K562 (cell line): ENCODE measurements at regions not wholly inside any gene's neighbourhood (a gene's known extent, or its start where the extent isn't known, plus 50 kb on each side); places are given as distances from the start of the nearest gene placed in this dataset.

ENCODE experiments used
- ATAC-seq: fragments of 200-7000 bp; cut with Tn5 transposase; 3 replicates; pipeline ENCODE4 v1.9.1; 2020; ENCODE audit warnings: moderate library complexity
- BruUV-seq: library from RNA; stranded (reverse); fragments of 400-500 nt; replicated peaks from 2 replicates; lab custom pipeline; 2021; lab: Mats Ljungman, UMichigan
- CTCF ChIA-PET: fragments of 300-600 bp; formaldehyde crosslinking; extraction: SDS; loops from one replicate; lab custom pipeline; 2021; ENCODE audit warnings: low intra/inter-chr PET ratio; lab: Yijun Ruan, JAX
- POLR2A ChIA-PET: fragments of 300-600, 350-650 bp; sonication (Branson Sonifier 250); formaldehyde crosslinking; extraction: SDS; loops from one replicate; lab custom pipeline; 2021; ENCODE audit warnings: antibody characterized with exemption, inconsistent platforms; lab: Yijun Ruan, JAX
- DNase-seq, 4 experiments: peaks; one replicate each; pipeline versions ENCODE4 v3.0.0 to v3.0.0-alpha.2; 2011 to 2018; ENCODE audit warnings: low spot score in 3 of 4, mixed read lengths in 3 of 4; ENCODE audit errors: extremely low read depth in 1 of 4
- FAIRE-seq: peaks from 2 replicates; lab custom pipeline; 2011; peaks lifted over from hg19 to GRCh38; lab: Jason Lieb, UNC
- H2AFZ ChIP-seq: 2 replicates; pipeline ENCODE4 v1.6.0; 2011; ENCODE audit warnings: low read depth, low read length, control low read depth, inconsistent platforms
- H3K27ac ChIP-seq: fragments of 200-600 bp; 3 replicates; pipeline ENCODE4 v1.8.0; 2011; ENCODE audit warnings: low read depth, mild to moderate bottlenecking, control low read depth, inconsistent platforms, low read length, moderate library complexity, mixed read lengths; ENCODE audit errors: extremely low read depth
- H3K27me3 ChIP-seq, 2 experiments: fragments of 300-600 bp in 1 of 2; 2 replicates in 1 of 2; 3 replicates in 1 of 2; pipeline versions ENCODE4 v1.6.0 to v1.8.0; 2011; ENCODE audit warnings: inconsistent platforms in 2 of 2, low read length in 2 of 2, mild to moderate bottlenecking in 1 of 2, mixed read lengths in 1 of 2, moderate library complexity in 1 of 2; ENCODE audit not compliant: control insufficient read depth in 2 of 2, insufficient read depth in 2 of 2
- H3K36me3 ChIP-seq: fragments of 300-600 bp; 3 replicates; pipeline ENCODE4 v1.8.0; 2011; ENCODE audit warnings: mild to moderate bottlenecking, low read length, inconsistent platforms; ENCODE audit not compliant: control insufficient read depth, insufficient read depth
- H3K4me1 ChIP-seq, 2 experiments: fragments of 200-600 bp in 1 of 2; replicated peaks in 1 of 2; 2 replicates in 1 of 2; 3 replicates in 1 of 2; pipeline versions ENCODE4 v1.5.1 to v1.8.0; 2011; ENCODE audit warnings: inconsistent platforms in 2 of 2, low read length in 2 of 2, mild to moderate bottlenecking in 1 of 2, mixed read lengths in 1 of 2, moderate library complexity in 1 of 2; ENCODE audit not compliant: control insufficient read depth in 2 of 2, insufficient read depth in 2 of 2
- H3K4me2 ChIP-seq: 2 replicates; pipeline ENCODE4 v1.6.1; 2011; ENCODE audit warnings: low read length, control low read depth, inconsistent platforms, mixed read lengths; ENCODE audit not compliant: insufficient read depth
- H3K4me3 ChIP-seq: fragments of 200-600 bp; sonication (generic), shearing (Covaris generic); 2 replicates; pipeline ENCODE4 v1.5.1; 2016; ENCODE audit warnings: control low read depth, inconsistent platforms
- H3K79me2 ChIP-seq: fragments of 200-600 bp; 3 replicates; pipeline ENCODE4 v1.8.0; 2011; ENCODE audit warnings: low read length, inconsistent platforms; ENCODE audit not compliant: control insufficient read depth, insufficient read depth
- H3K9ac ChIP-seq, 2 experiments: 2 replicates each; pipeline versions ENCODE4 v1.6.0 to v1.6.1; 2011; ENCODE audit warnings: low read depth in 2 of 2, low read length in 2 of 2, control low read depth in 1 of 2, inconsistent platforms in 1 of 2, mild to moderate bottlenecking in 1 of 2, mixed read lengths in 1 of 2; ENCODE audit not compliant: insufficient read depth in 1 of 2
- H3K9me1 ChIP-seq: one replicate; pipeline ENCODE4 v1.6.0; 2011; ENCODE audit warnings: inconsistent platforms, mild to moderate bottlenecking, low read length, moderate library complexity; ENCODE audit not compliant: control insufficient read depth, insufficient read depth
- H3K9me3 ChIP-seq: replicated peaks from 2 replicates; pipeline ENCODE4 v1.5.1; 2011; ENCODE audit warnings: low read depth, low read length, inconsistent platforms; ENCODE audit not compliant: control insufficient read depth, insufficient read depth
- H4K20me1 ChIP-seq: replicated peaks from 2 replicates; pipeline ENCODE4 v1.6.1; 2011; ENCODE audit warnings: low read length, inconsistent platforms, mixed read lengths; ENCODE audit not compliant: control insufficient read depth, insufficient read depth
- ASH1L ChIP-seq: fragments of 450-650 bp; IDR thresholded peaks from 2 replicates; pipeline ENCODE4 v1.6.1; 2018; ENCODE audit warnings: borderline replicate concordance, mild to moderate bottlenecking, low read depth; ENCODE audit not compliant: partially characterized antibody
- CHD7 ChIP-seq: fragments of 200-600 bp; sonication (generic); IDR thresholded peaks from one replicate; pipeline ENCODE4 v1.6.1; 2012; ENCODE audit warnings: mild to moderate bottlenecking, low read depth, low read length, inconsistent platforms
- NFATC3 ChIP-seq: fragments of 450-650 bp; IDR thresholded peaks from 2 replicates; pipeline ENCODE4 v1.6.1; 2017; ENCODE audit warnings: mild to moderate bottlenecking
- NFXL1 ChIP-seq: fragments of 450-650 bp; formaldehyde crosslinking; IDR thresholded peaks from 2 replicates; pipeline ENCODE4 v1.4.0; 2021; ENCODE audit warnings: mild to moderate bottlenecking
- PHB ChIP-seq: fragments of 250-450 bp; sonication (Bioruptor Pico); IDR thresholded peaks from 2 replicates; pipeline ENCODE4 v1.5.0; 2021
- SMARCB1 ChIP-seq: IDR thresholded peaks from 2 replicates; pipeline ENCODE4 v1.6.1; 2011; ENCODE audit warnings: improper control_type of control experiment, low read depth; ENCODE audit not compliant: insufficient read length
- SPI1 ChIP-seq: IDR thresholded peaks from 2 replicates; pipeline ENCODE4 v1.6.1; 2011; ENCODE audit warnings: low read depth, low read length, control low read depth, borderline replicate concordance
- ZNF740 ChIP-seq, 3 experiments: fragments of 200-800 bp in 1 of 3; sonication (Bioruptor generic) in 1 of 3; sonication (generic) in 1 of 3; formaldehyde crosslinking in 1 of 3; IDR thresholded peaks; 2 replicates each; pipeline versions ENCODE4 v1.6.1 to v1.8.0; 2016 to 2022; ENCODE audit warnings: mild to moderate bottlenecking in 2 of 3, missing compliant biosample characterization in 2 of 3, missing genetic modification characterization in 2 of 3, missing genetic modification reagents in 1 of 3
- WGBS: fragments of 100-300 bp; shearing (Covaris generic); methylation state at CpG from one replicate; pipeline ENCODE4 v1.1.6; 2016; ENCODE audit warnings: low coverage, mixed read lengths; ENCODE audit not compliant: insufficient coverage; ENCODE audit errors: missing lambda C conversion rate; 5-methylcytosine and 5-hydroxymethylcytosine counted together
- in situ Hi-C: fragments of 300-500 bp; cut with MboI; formaldehyde crosslinking; loops from 4 replicates; pipeline ENCODE4 v1.15.0; 2018; ENCODE audit warnings: inconsistent platforms, mixed read lengths
- intact Hi-C: fragments of 100-400 bp; cut with micrococcal nuclease; formaldehyde crosslinking; loops from 2 replicates; pipeline ENCODE4 v1.14.2; 2022

DNA sequence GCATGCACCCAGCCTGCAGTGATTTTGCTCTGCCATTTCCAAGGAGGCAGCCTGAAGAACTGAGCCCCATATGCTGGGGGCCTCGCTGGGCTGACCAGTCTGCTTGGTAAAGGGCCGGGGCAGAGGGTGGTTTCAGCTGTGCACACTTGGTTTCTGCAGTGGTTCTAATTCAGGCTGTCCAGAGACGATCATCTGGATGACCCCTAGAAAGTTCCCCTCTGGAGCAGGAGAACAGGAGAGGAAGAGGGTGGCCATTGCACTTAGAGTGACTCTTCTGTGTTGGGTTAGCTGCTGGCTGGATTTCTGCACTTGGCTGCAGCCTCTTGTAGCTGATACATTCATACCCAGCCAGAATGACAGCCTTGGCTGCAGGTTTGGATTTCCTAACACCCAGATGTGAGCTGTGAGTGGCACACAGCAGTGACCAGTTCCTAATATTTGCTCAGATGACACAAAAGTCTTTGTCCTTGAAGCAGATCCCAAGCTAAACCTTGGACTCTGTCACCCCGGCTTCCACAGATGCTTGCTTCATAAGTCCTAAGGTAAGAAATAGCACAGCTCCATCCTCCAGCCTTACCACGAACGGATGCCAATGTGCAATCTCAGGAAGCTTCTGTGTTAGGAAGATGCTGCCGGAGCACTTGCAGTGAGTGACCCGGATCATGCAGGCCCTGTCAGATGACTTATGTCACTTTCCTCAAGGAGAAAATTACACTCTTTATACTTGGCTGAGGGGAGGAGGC is 105.6 kb downstream of the HNRNPLL start:
- H4K20me1 ChIP-seq = no peaks in the 10 kb centered on the region
- no peak overlapping the region for H2AFZ ChIP-seq
- no peaks in the 10 kb centered on the region for H3K36me3 ChIP-seq
- no peaks in the 10 kb centered on the region for H3K79me2 ChIP-seq
- in situ Hi-C loops = no loop called here
- FAIRE-seq (no peak), DNase-seq (no peak), ATAC-seq (no peak)
- CTCF ChIA-PET = no interaction called here
- 25% methylated on average over 8 of the region's 8 CpGs for WGBS
- no peak overlapping the region for H3K4me3 ChIP-seq
- 0 out of 5 replicates have a peak, but pooled peaks cover 0 to 6% of the 10 kb centered on the region in 2 experiments for H3K27me3 ChIP-seq
- intact Hi-C loops = no loop called here
- POLR2A ChIA-PET = interaction anchor here (1.2 to 1.6 kb wide), 5 partner anchors 11 to 25 kb away, joined by 3 to 5 read pairs (median 3); no protein-coding TSS in a partner anchor
- no peaks in the 10 kb centered on the region for H3K9me3 ChIP-seq
- no TSS peak for BruUV-seq
- H3K4me1 ChIP-seq = no peaks in the 10 kb centered on the region; a peak in 1 of 5 replicates
- no peaks in the 10 kb centered on the region for H3K9me1 ChIP-seq
- H3K4me2 ChIP-seq = no peak overlapping the region
- H3K27ac ChIP-seq = no peak overlapping the region
- H3K9ac ChIP-seq = no peak overlapping the region
- TF ChIP-seq NFXL1 (CRISPR knock-in tag) (no peak), CHD7 (no peak), ZNF740 (CRISPR knock-in tag; IDR thresholded peaks at IDR 0.05) (no peak), ZNF740 (tag; IDR thresholded peaks at IDR 0.05) (no peak), SMARCB1 (no peak), ASH1L (no peak), NFATC3 (no peak), PHB (no peak), SPI1 (no peak)
